AG10803 (cell line): ENCODE measurements at regions not wholly inside any gene's neighbourhood (a gene's known extent, or its start where the extent isn't known, plus 50 kb on each side); places are given as distances from the start of the nearest gene placed in this dataset.
"Not testable (repeated sequence)": the region's sequence is repeated elsewhere in the genome, so short reads cannot be mapped to it uniquely, and the experiment has no call there.

Experiments used
- DNase-seq: peaks from one replicate; pipeline ENCODE4 v3.0.0; 2010; ENCODE audit warnings: low read depth
- H3K4me3 ChIP-seq: 2 replicates; pipeline ENCODE4 v1.5.1; 2011; ENCODE audit warnings: mild to moderate bottlenecking, low read length, control low read depth
- TF ChIP-seq, protein P1 (sequence below): conservative IDR thresholded peaks from 2 replicates; pipeline ENCODE4 v1.5.1; 2011; ENCODE audit warnings: mild to moderate bottlenecking, low read length, control low read depth, inconsistent platforms

DNA sequence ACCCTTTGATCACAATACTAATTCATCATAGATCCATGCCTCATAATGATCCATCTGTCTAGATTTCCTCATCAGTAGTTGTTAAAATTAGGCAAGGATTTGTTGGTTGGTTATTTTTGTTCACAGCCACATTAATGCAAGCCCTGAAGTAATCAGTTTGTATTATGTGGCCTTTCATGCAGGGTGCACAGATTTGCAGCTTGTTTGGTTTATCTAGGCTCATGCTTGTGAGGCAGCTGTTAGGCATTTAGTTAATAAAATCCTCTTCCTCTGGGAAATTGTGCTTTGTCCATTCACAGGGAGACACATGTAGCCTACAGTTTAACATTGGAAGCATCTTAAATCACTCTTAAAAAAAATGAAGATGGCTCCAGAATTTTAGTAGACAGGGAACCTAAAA is 162.8 kb upstream of the ZNF385D start:
- no peak overlapping the region for H3K4me3 ChIP-seq
- TF ChIP-seq, protein P1, sequence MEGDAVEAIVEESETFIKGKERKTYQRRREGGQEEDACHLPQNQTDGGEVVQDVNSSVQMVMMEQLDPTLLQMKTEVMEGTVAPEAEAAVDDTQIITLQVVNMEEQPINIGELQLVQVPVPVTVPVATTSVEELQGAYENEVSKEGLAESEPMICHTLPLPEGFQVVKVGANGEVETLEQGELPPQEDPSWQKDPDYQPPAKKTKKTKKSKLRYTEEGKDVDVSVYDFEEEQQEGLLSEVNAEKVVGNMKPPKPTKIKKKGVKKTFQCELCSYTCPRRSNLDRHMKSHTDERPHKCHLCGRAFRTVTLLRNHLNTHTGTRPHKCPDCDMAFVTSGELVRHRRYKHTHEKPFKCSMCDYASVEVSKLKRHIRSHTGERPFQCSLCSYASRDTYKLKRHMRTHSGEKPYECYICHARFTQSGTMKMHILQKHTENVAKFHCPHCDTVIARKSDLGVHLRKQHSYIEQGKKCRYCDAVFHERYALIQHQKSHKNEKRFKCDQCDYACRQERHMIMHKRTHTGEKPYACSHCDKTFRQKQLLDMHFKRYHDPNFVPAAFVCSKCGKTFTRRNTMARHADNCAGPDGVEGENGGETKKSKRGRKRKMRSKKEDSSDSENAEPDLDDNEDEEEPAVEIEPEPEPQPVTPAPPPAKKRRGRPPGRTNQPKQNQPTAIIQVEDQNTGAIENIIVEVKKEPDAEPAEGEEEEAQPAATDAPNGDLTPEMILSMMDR = no peak
- DNase-seq = peak; percentile 81

DNA sequence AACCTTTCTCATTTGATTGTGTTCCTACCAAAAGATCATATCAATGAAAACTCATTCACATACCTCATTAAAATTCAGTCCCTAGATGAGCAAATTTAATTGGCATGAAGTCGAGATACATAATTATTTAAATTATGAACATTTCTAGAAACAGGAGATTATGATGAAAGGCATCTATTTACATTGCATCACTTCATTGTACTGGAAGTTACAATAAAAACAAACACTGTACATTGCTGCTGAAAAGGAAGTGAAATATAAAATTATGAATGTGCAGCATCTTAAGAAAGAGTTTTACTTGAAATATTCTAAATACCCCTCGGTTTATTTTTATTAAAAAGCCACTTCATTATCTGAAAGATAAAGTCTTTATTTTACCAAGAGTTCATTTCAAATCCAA is 163.4 kb upstream of the ZNF385D start:
- TF ChIP-seq, protein P1 = no peak
- no peak for DNase-seq
- H3K4me3 ChIP-seq = no peak overlapping the region

DNA sequence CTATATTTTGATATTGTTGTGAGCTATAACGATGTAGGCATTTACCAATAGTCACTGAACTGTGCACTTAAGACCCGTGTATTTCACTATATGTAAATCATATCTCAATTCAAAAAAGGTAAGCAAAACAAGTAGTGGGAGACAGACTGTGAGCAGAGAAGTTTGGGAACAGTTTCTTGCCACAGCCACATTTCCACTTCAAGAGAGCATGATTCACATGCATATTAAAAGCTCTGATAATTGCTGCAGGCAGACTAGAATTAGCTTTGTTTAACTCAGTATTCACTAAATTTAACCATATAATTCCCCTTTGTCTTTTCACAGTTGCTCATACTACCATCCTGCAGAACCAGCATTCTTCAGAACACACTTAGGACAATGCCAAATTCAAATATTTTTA is 168.4 kb upstream of the ZNF385D start:
- no peak overlapping the region for H3K4me3 ChIP-seq
- no peak for DNase-seq
- TF ChIP-seq, protein P1 = no peak

DNA sequence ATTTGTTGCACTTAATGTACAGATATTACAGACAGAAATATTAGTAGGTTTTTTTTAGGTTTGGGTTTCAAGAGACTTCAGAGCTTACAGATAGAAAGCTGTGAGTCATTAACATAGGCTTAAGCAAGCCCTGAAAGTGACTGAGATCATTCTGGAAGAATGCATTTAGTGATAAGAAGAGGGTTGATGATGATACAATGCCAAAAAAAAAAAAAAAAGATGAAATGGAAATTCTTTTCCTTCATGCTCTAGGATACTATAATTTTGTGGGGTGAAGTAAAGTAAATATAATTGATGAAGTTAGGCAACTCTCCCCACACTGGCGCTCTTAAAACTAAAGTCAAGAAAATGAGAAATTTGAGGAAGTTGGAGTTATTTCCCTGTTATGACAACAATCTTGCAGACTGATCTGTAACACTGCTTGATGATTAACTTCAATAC is 169.4 kb upstream of the ZNF385D start:
- TF ChIP-seq, protein P1 = no peak
- no peak overlapping the region for H3K4me3 ChIP-seq
- DNase-seq = peak; percentile 93

DNA sequence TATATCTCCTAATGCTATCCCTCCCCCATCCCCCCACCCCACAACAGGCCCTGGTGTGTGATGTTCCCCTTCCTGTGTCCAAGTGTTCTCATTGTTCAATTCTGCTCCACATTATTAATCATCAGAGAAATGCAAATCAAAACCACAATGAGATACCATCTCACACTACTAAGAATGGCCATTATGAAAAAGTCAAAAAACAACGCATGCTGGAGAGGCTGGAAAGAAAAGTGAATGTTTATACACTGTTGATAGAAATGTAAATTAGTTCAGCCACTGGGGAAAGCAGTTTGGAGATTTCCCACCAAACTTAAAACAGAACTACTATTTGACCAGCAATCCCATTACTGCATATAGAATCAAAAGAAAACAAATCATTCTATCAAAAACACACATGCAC is 172.1 kb upstream of the ZNF385D start:
- not testable (repeated sequence) for DNase-seq, H3K4me3 ChIP-seq

DNA sequence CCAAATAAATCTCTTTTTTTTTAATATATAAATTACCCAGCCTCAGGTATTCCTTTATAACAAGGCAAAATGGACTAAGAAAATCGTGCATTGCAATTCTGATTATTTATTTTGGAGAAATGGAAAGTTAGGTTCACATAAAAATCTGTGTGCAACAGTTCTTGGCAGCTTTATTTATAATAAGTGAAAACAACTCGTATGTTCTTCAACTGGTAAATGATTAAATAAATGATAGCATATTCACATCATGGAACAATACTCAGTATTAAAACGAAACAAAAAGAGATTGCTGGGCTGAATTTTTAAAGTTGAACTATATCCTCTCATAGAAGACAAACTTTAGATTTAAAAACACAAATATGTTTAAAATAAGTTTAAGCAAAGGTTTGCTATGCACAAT is 176.3 kb upstream of the ZNF385D start:
- no peak overlapping the region for H3K4me3 ChIP-seq
- no peak for DNase-seq
- TF ChIP-seq, protein P1 = no peak

DNA sequence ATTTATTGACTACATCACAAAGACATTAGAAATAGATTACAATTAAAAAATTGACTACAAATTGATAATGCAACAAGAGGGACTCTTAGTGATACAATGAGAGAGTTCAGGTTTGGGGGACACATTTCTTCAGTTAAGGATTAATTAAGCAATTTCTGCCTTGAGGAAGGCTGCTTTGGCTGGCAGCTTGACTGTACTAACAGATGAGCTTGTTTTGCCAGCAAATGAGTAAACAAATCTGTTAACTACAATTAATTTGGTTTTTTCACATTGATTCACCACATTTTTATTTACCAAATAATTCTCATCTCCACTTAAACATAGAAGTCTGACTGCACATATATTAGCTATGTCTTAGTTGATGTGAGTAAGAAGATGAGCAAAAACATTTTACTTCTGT is 183.6 kb upstream of the ZNF385D start:
- H3K4me3 ChIP-seq = no peak overlapping the region
- TF ChIP-seq, protein P1 = no peak
- DNase-seq = no peak

DNA sequence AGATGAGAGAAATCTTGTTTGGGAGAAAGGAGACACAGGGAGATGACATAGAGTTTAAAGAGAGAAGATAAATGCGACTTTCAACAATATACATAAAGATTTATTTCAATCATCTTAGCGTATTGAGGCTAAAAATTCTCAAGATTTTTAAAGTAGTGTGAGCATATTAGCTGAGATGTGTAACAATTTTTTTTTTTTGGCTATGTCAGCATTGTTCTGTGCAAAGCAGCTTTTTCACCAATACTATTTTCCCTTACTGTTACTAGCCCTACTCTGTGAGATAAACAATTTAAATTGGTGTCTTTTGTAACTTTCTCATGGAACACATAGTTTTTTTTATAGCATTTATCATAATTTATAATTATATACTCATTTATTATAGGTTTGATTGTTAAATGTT is 185.2 kb upstream of the ZNF385D start:
- no peak for DNase-seq
- TF ChIP-seq, protein P1 = no peak
- H3K4me3 ChIP-seq = no peak overlapping the region
